ENCODE measurements at regions not wholly inside any gene's neighbourhood (a gene's known extent, or its start where the extent isn't known, plus 50 kb on each side); places are given as distances from the start of the nearest gene placed in this dataset.

DNA sequence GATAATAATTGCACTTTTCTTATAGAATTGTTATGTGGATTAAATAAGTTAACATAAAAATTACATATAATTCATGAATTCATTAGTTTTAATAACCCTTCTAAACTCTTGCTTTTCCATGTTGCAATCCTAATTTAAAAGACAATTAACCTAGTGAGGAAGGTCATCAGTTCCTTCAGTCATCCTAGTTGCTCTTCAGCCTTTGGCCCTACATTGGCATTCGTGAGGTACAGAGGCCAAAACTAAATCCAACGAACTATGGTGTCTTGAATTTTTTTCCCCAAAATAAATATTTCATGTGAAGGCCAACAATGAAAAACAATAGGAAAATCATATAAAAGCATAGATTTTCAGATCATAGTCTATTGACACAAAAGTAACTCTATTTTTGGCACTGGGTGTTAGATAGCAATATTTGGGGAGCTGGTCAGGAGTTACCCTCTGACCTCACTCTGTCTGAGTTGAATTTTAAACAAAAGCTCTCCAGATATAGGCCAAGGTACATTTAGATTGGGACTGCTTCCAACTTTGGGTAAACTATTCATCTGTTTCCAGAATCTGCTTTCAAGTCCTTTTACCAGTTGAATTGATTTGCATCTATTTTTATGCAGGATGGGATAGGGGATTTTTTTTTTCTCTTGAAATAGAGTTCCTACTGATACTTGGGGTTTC lies 104.5 kb downstream of the SEM1 start:
- Histone ChIP-seq H3K36me3 (no peaks in the 10 kb centered on the region), H3K4me3 (no peak overlapping the region), H3K27ac (replicated peaks in 1 of 4) (no peak overlapping the region), H3K27me3 (no peaks in the 10 kb centered on the region), H3K4me1 (no peaks in the 10 kb centered on the region), H3K9me3 (no peaks in the 10 kb centered on the region)
- no peak for DNase-seq (ENCODE audit: extremely low spot score)
- 87% methylated on average over 2 of the region's 2 CpGs for WGBS
- TF ChIP-seq, protein P1, sequence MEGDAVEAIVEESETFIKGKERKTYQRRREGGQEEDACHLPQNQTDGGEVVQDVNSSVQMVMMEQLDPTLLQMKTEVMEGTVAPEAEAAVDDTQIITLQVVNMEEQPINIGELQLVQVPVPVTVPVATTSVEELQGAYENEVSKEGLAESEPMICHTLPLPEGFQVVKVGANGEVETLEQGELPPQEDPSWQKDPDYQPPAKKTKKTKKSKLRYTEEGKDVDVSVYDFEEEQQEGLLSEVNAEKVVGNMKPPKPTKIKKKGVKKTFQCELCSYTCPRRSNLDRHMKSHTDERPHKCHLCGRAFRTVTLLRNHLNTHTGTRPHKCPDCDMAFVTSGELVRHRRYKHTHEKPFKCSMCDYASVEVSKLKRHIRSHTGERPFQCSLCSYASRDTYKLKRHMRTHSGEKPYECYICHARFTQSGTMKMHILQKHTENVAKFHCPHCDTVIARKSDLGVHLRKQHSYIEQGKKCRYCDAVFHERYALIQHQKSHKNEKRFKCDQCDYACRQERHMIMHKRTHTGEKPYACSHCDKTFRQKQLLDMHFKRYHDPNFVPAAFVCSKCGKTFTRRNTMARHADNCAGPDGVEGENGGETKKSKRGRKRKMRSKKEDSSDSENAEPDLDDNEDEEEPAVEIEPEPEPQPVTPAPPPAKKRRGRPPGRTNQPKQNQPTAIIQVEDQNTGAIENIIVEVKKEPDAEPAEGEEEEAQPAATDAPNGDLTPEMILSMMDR (IDR thresholded peaks at IDR 0.05) = no peak
- TF ChIP-seq EP300 (IDR thresholded peaks at IDR 0.05) = no peak
- TF ChIP-seq POLR2A (IDR thresholded peaks at IDR 0.05; ENCODE audit: low read depth) = no peak
- TF ChIP-seq POLR2AphosphoS5 (IDR thresholded peaks at IDR 0.05) = no peak
- intact Hi-C loops (cut with DNase I) = no loop called here

DNA sequence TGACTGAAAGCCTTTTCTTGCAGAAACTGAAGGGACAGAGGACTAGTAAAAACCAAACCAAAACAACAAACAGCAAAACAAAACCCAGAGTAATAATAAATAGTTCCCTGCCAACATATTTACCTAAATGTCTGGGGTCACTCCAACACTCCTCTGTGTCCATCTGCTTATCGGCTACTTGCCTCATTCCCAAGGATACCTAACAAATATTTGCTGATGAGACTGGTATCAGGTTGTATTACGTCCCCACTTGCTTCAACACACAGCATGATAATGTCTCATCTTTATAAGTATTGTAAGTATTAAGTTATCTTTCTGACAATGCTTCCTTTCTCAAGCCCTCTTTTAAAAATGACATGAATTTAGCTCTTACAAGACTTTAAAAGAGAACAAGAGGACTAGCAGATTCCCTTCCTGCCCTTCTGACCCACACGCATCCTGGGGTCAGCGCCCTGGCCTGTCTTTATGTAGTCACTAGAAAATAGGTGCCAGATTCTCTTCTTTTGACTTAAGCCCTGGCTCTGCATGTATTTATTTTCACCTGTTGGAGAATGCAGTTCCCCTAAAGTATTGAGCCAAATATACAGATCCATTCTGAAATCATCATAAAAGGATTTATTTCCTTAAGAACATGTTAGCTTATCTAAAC lies 110.2 kb downstream of the SEM1 start:
- intact Hi-C loops (cut with DNase I) = no loop called here
- H3K36me3 ChIP-seq = no peaks in the 10 kb centered on the region
- H3K4me3 ChIP-seq = no peak overlapping the region
- no peaks in the 10 kb centered on the region for H3K4me1 ChIP-seq
- 47% methylated on average over 4 of the region's 4 CpGs for WGBS
- no peak for TF ChIP-seq EP300 (IDR thresholded peaks at IDR 0.05)
- TF ChIP-seq POLR2AphosphoS5 (IDR thresholded peaks at IDR 0.05) = no peak
- TF ChIP-seq, protein P1 (IDR thresholded peaks at IDR 0.05) = no peak
- no peak for TF ChIP-seq POLR2A (IDR thresholded peaks at IDR 0.05; ENCODE audit: low read depth)
- no peak overlapping the region for H3K27ac ChIP-seq (replicated peaks in 1 of 4)
- H3K27me3 ChIP-seq = no peaks in the 10 kb centered on the region
- DNase-seq (ENCODE audit: extremely low spot score) = no peak
- no peaks in the 10 kb centered on the region for H3K9me3 ChIP-seq

DNA sequence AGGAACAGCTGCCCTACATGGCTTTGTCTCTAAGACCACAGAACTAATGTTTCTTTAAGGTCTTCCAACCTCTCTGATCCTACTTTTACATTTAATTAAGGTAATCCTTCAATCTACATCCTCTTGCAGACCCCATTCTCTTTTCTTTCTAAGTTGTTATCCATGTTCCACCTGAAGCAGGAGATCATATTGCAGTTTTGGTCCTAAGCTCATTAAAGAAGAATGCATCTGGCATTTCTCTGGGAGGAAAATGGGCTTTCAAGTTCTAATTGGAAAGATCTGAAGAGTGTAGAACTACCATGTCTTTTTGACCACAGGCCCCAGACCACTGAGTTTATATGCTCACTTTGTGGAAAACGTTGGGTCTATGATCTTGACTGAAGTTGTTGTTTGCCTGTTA lies 111.2 kb downstream of the SEM1 start:
- 52% methylated on average over 1 of the region's 1 CpG for WGBS
- Histone ChIP-seq H3K9me3 (no peaks in the 10 kb centered on the region), H3K4me1 (no peaks in the 10 kb centered on the region), H3K27me3 (no peaks in the 10 kb centered on the region), H3K36me3 (no peaks in the 10 kb centered on the region), H3K27ac (replicated peaks in 1 of 4) (no peak overlapping the region), H3K4me3 (no peak overlapping the region)
- TF ChIP-seq POLR2AphosphoS5 (IDR thresholded peaks at IDR 0.05) (no peak), POLR2A (IDR thresholded peaks at IDR 0.05; ENCODE audit: low read depth) (no peak), EP300 (IDR thresholded peaks at IDR 0.05) (no peak)
- TF ChIP-seq, protein P1 (IDR thresholded peaks at IDR 0.05) = no peak
- intact Hi-C loops (cut with DNase I) = no loop called here
- no peak for DNase-seq (ENCODE audit: extremely low spot score)

DNA sequence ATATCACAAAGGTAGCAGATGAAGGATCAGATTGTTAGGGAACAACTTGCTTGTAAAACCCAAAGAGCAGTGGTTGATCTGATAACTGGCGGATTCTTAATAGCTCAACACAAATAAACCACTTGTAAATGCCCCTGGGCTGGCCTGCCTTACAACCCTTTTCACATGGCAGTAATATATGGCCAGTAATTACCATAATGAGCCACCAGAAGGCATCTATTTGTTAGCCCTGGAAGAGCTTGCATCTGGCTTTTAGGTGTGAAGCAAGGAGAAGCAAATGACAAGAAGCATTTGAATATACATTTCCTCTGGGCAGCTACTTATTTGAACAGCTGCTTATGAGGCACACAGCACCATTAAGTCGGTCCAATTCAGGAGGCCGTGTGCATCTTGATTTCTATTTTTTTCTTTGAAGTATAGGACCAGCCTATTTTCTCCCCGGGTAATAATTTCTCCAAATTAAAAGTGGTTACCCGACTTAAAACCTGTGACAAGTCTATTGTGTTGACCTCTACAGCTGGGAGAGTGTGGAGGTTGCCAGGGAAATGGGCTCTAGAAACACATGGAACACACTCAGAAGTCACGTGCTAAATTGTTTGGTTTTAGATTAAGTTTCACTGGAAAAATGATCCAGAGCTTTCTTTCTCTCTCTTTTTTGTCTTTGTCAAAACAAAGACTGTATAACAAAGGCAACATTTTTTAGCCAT lies 113.4 kb downstream of the SEM1 start:
- Histone ChIP-seq H3K36me3 (no peaks in the 10 kb centered on the region), H3K27me3 (no peaks in the 10 kb centered on the region), H3K4me1 (no peaks in the 10 kb centered on the region), H3K27ac (replicated peaks in 1 of 4) (no peak overlapping the region), H3K4me3 (no peak overlapping the region), H3K9me3 (no peaks in the 10 kb centered on the region)
- DNase-seq (ENCODE audit: extremely low spot score) = no peak
- intact Hi-C loops (cut with DNase I) = no loop called here
- TF ChIP-seq POLR2AphosphoS5 (IDR thresholded peaks at IDR 0.05) (no peak), POLR2A (IDR thresholded peaks at IDR 0.05; ENCODE audit: low read depth) (no peak), EP300 (IDR thresholded peaks at IDR 0.05) (no peak)
- TF ChIP-seq, protein P1 (IDR thresholded peaks at IDR 0.05) = no peak
- 44% methylated on average over 6 of the region's 6 CpGs for WGBS
